ENCODE measurements at regions not wholly inside any gene's neighbourhood (a gene's known extent, or its start where the extent isn't known, plus 50 kb on each side); places are given as distances from the start of the nearest gene placed in this dataset.

DNA sequence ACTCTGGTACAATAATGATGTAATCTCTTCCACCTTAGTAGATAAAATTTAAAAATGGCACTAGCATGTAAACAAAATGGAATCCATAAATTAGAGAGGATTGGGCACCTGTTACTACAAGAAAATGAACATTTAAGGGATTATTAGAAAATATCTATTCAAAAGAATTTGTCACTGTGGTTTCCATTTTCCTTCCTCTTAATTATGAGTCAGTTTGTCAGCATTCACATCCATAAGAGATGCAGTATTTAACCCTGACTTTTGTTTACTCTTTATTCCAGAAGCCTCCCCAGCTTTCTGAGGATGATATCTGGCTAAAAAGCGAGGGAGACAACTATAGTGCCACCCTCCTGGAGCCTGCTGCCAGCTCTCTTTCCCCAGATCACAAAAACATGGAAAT, 72.1 kb downstream of the C9orf152 start:
- H3K4me3 ChIP-seq (replicated peaks in 1 of 3; ENCODE audit: insufficient read depth in 1 of 3, low read depth in 1 of 3, low read length in 3 of 3): no peak overlapping the region
- H3K9me3 ChIP-seq (replicated peaks; ENCODE audit: control insufficient read depth, insufficient read depth, low read length): no peaks in the 10 kb centered on the region
- no TSS peak for BruUV-seq (replicated peaks)
- FAIRE-seq (peak; percentile 67), DNase-seq (ENCODE audit: low read depth, low spot score) (no peak)
- peaks cover 4% of the 10 kb centered on the region for H4K20me1 ChIP-seq (replicated peaks; ENCODE audit: control insufficient read depth, extremely low read depth, insufficient read depth, low read length)
- H3K27ac ChIP-seq (ENCODE audit: insufficient read depth, low read depth, low read length): peak overlapping the region; percentile 35
- H3K4me2 ChIP-seq (ENCODE audit: insufficient read depth, low read length): peak overlapping the region; percentile 52
- CTCF ChIA-PET: interaction anchor here (0.8 to 3.3 kb wide), 4 partner anchors 9 to 232 kb away, joined by 3 to 11 read pairs (median 6); no protein-coding TSS in a partner anchor
- dilution Hi-C loops (cut with MboI; ENCODE audit: extremely low pct_ligation_motif_present, low sequenced_read_pairs): no loop called here
- no peak overlapping the region for H3K9ac ChIP-seq (replicated peaks; ENCODE audit: extremely low read depth, insufficient read depth, low read length)
- H3K27me3 ChIP-seq (ENCODE audit: control insufficient read depth in 2 of 2, insufficient read depth in 2 of 2, low read length in 2 of 2): no peaks in the 10 kb centered on the region
- no peaks in the 10 kb centered on the region for H3K9me1 ChIP-seq (replicated peaks; ENCODE audit: control insufficient read depth, extremely low read depth, insufficient read depth, low read length)
- peaks cover 49% of the 10 kb centered on the region for H3K4me1 ChIP-seq (ENCODE audit: control insufficient read depth, extremely low read depth, insufficient read depth, low read length)
- TF ChIP-seq GATA2 (IDR thresholded peaks at IDR 0.05; ENCODE audit: insufficient read depth, insufficient read length, low read depth, low read length): no peak
- peak; percentile 18 for TF ChIP-seq POLR2AphosphoS5 (IDR thresholded peaks at IDR 0.05; ENCODE audit: insufficient read depth, low read depth, low read length)
- TF ChIP-seq FOS (IDR thresholded peaks at IDR 0.05; ENCODE audit: borderline replicate concordance, insufficient read depth, low read length): peak; percentile 57
- H3K79me2 ChIP-seq (ENCODE audit: control insufficient read depth, insufficient read depth, low read length): peaks cover 95% of the 10 kb centered on the region
- H2AFZ ChIP-seq (ENCODE audit: low read depth, low read length): no peak overlapping the region
- intact Hi-C loops (cut with micrococcal nuclease): no loop called here
- H3K36me3 ChIP-seq (ENCODE audit: control insufficient read depth in 2 of 2, extremely low read depth in 1 of 2, insufficient read depth in 2 of 2, low read length in 2 of 2): peaks cover 21 to 26% of the 10 kb centered on the region in 2 experiments
- POLR2A ChIA-PET: no interaction called here

- BruUV-seq (replicated peaks): no TSS peak
- Histone ChIP-seq H3K27ac (ENCODE audit: insufficient read depth, low read depth, low read length) (no peak overlapping the region), H3K79me2 (ENCODE audit: control insufficient read depth, insufficient read depth, low read length) (peaks cover 94% of the 10 kb centered on the region), H3K4me1 (ENCODE audit: control insufficient read depth, extremely low read depth, insufficient read depth, low read length) (peaks cover 49% of the 10 kb centered on the region), H3K36me3 (ENCODE audit: control insufficient read depth in 2 of 2, extremely low read depth in 1 of 2, insufficient read depth in 2 of 2, low read length in 2 of 2) (peaks cover 21 to 26% of the 10 kb centered on the region in 2 experiments), H3K4me3 (replicated peaks in 1 of 3; ENCODE audit: insufficient read depth in 1 of 3, low read depth in 1 of 3, low read length in 3 of 3) (no peak overlapping the region), H4K20me1 (replicated peaks; ENCODE audit: control insufficient read depth, extremely low read depth, insufficient read depth, low read length) (peaks cover 7% of the 10 kb centered on the region), H2AFZ (ENCODE audit: low read depth, low read length) (no peak overlapping the region), H3K4me2 (ENCODE audit: insufficient read depth, low read length) (no peak overlapping the region), H3K9me1 (replicated peaks; ENCODE audit: control insufficient read depth, extremely low read depth, insufficient read depth, low read length) (no peaks in the 10 kb centered on the region), H3K27me3 (ENCODE audit: control insufficient read depth in 2 of 2, insufficient read depth in 2 of 2, low read length in 2 of 2) (no peaks in the 10 kb centered on the region), H3K9me3 (replicated peaks; ENCODE audit: control insufficient read depth, insufficient read depth, low read length) (no peaks in the 10 kb centered on the region), H3K9ac (replicated peaks; ENCODE audit: extremely low read depth, insufficient read depth, low read length) (no peak overlapping the region)
- CTCF ChIA-PET: interaction anchor here (0.9 to 3.3 kb wide), 7 partner anchors 10 to 233 kb away, joined by 3 to 11 read pairs (median 3); no protein-coding TSS in a partner anchor
- FAIRE-seq (no peak), DNase-seq (ENCODE audit: low read depth, low spot score) (no peak)
- no peak for TF ChIP-seq FOS (IDR thresholded peaks at IDR 0.05; ENCODE audit: borderline replicate concordance, insufficient read depth, low read length)
- no peak for TF ChIP-seq POLR2A (IDR thresholded peaks at IDR 0.05; ENCODE audit: low read depth, low read length)
- TF ChIP-seq JUN (IDR thresholded peaks at IDR 0.05; ENCODE audit: borderline replicate concordance, insufficient read depth, insufficient read length, low read depth): no peak
- TF ChIP-seq POLR2AphosphoS5 (IDR thresholded peaks at IDR 0.05; ENCODE audit: insufficient read depth, low read depth, low read length): no peak
- no peak for TF ChIP-seq EZH2 (IDR thresholded peaks at IDR 0.05; ENCODE audit: borderline replicate concordance, low read depth, low read length, severe bottlenecking)
- no peak for TF ChIP-seq MYC (IDR thresholded peaks at IDR 0.05; ENCODE audit: low read depth, low read length)
- TF ChIP-seq GATA2 (IDR thresholded peaks at IDR 0.05; ENCODE audit: insufficient read depth, insufficient read length, low read depth, low read length): no peak
- TF ChIP-seq MAX (IDR thresholded peaks at IDR 0.05; ENCODE audit: insufficient read depth, insufficient read length): no peak
- TF ChIP-seq, protein P1, sequence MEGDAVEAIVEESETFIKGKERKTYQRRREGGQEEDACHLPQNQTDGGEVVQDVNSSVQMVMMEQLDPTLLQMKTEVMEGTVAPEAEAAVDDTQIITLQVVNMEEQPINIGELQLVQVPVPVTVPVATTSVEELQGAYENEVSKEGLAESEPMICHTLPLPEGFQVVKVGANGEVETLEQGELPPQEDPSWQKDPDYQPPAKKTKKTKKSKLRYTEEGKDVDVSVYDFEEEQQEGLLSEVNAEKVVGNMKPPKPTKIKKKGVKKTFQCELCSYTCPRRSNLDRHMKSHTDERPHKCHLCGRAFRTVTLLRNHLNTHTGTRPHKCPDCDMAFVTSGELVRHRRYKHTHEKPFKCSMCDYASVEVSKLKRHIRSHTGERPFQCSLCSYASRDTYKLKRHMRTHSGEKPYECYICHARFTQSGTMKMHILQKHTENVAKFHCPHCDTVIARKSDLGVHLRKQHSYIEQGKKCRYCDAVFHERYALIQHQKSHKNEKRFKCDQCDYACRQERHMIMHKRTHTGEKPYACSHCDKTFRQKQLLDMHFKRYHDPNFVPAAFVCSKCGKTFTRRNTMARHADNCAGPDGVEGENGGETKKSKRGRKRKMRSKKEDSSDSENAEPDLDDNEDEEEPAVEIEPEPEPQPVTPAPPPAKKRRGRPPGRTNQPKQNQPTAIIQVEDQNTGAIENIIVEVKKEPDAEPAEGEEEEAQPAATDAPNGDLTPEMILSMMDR (IDR thresholded peaks at IDR 0.05; ENCODE audit: extremely low read depth in 1 of 2, insufficient read depth in 1 of 2, low read depth in 1 of 2, low read length in 2 of 2): no peak
- POLR2A ChIA-PET: no interaction called here
- intact Hi-C loops (cut with micrococcal nuclease) (no loop called here), dilution Hi-C loops (cut with MboI; ENCODE audit: extremely low pct_ligation_motif_present, low sequenced_read_pairs) (no loop called here)
These were observed 71.2 kb downstream of the C9orf152 start for GRCh38 chr9:110136802-110137201.

All from endothelial cell of umbilical vein (primary cell).